OCI-LY7 (cell line): ENCODE measurements at regions not wholly inside any gene's neighbourhood (a gene's known extent, or its start where the extent isn't known, plus 50 kb on each side); places are given as distances from the start of the nearest gene placed in this dataset.

ENCODE experiments used
- BruUV-seq: library from RNA; stranded (reverse); fragments of 400-500 nt; replicated peaks from 2 replicates; lab custom pipeline; 2021; lab: Mats Ljungman, UMichigan
- CTCF ChIA-PET: fragments of 300-600 bp; sonication (Branson Sonifier 250); formaldehyde crosslinking; loops from one replicate; lab custom pipeline; 2022; ENCODE audit warnings: antibody characterized with exemption; ENCODE audit not compliant: unreplicated experiment; lab: Charles Lee
- POLR2A ChIA-PET: fragments of 300-600 bp; sonication (Branson Sonifier 250); formaldehyde crosslinking; loops from one replicate; lab custom pipeline; 2022; ENCODE audit warnings: antibody characterized with exemption; lab: Charles Lee
- DNase-seq: peaks from one replicate; pipeline ENCODE4 v3.0.0-alpha.2; 2015; ENCODE audit warnings: low spot score
- H2AFZ ChIP-seq: fragments of 200-600 bp; sonication (generic), shearing (Covaris generic); 2 replicates; pipeline ENCODE4 v1.6.1; 2014; ENCODE audit warnings: mild to moderate bottlenecking, antibody characterized with exemption, low read length, moderate library complexity
- H3K27ac ChIP-seq: fragments of 200-600 bp; sonication (generic); 2 replicates; pipeline ENCODE4 v1.5.1; 2014; ENCODE audit warnings: mixed run types, low read depth, mild to moderate bottlenecking, moderate library complexity, low read length, inconsistent platforms; ENCODE audit not compliant: poor library complexity, severe bottlenecking
- H3K36me3 ChIP-seq: fragments of 200-600 bp; sonication (generic); 2 replicates; pipeline ENCODE4 v1.6.1; 2014; ENCODE audit warnings: mild to moderate bottlenecking, antibody characterized with exemption, low read length, moderate library complexity, mixed read lengths; ENCODE audit not compliant: insufficient read depth
- H3K4me1 ChIP-seq: fragments of 200-600 bp; sonication (generic); 2 replicates; pipeline ENCODE4 v1.5.1; 2014; ENCODE audit warnings: mild to moderate bottlenecking, low read length; ENCODE audit not compliant: insufficient read depth, poor library complexity, severe bottlenecking
- H3K4me2 ChIP-seq: fragments of 200-600 bp; sonication (generic); 2 replicates; pipeline ENCODE4 v1.6.1; 2014; ENCODE audit warnings: mild to moderate bottlenecking, low read length
- H3K4me3 ChIP-seq: fragments of 200-600 bp; sonication (generic); 2 replicates; pipeline ENCODE4 v1.5.1; 2014; ENCODE audit warnings: mild to moderate bottlenecking, low read depth, low read length; ENCODE audit not compliant: poor library complexity, severe bottlenecking
- H3K79me2 ChIP-seq: fragments of 200-600 bp; sonication (generic); 2 replicates; pipeline ENCODE4 v1.6.1; 2016; ENCODE audit warnings: low read depth, mild to moderate bottlenecking, low read length, moderate library complexity, mixed read lengths; ENCODE audit not compliant: insufficient read depth
- H3K9me2 ChIP-seq: fragments of 200-600 bp; sonication (generic); 2 replicates; pipeline ENCODE4 v1.6.1; 2016; ENCODE audit warnings: mild to moderate bottlenecking, low read length, mixed read lengths; ENCODE audit not compliant: insufficient read depth
- H3K9me3 ChIP-seq: fragments of 200-600 bp; sonication (generic); 2 replicates; pipeline ENCODE4 v1.6.1; 2014; ENCODE audit warnings: mild to moderate bottlenecking, mixed run types, low read length, mixed read lengths
- H4K20me1 ChIP-seq: fragments of 200-600 bp; sonication (generic); 2 replicates; pipeline ENCODE4 v1.6.1; 2014; ENCODE audit warnings: mild to moderate bottlenecking, antibody characterized with exemption, low read length, moderate library complexity, mixed read lengths; ENCODE audit not compliant: insufficient read depth
- EZH2phosphoT487 ChIP-seq: fragments of 200-600 bp; sonication (generic); IDR thresholded peaks from 2 replicates; pipeline ENCODE4 v1.6.1; 2018; ENCODE audit warnings: low read depth, borderline replicate concordance, mild to moderate bottlenecking, mixed run types, antibody characterized with exemption, low read length, moderate library complexity, mixed read lengths
- intact Hi-C: fragments of 100-400 bp; cut with micrococcal nuclease; formaldehyde crosslinking; loops from one replicate; pipeline ENCODE4 v1.10.0; 2022; ENCODE audit not compliant: unreplicated experiment
- TF ChIP-seq, protein P1 (sequence below): fragments of 200-600 bp; sonication (generic); conservative IDR thresholded peaks from 2 replicates; pipeline ENCODE4 v1.5.1; 2014; ENCODE audit warnings: mild to moderate bottlenecking, antibody characterized with exemption, low read length, moderate library complexity, mixed read lengths

DNA sequence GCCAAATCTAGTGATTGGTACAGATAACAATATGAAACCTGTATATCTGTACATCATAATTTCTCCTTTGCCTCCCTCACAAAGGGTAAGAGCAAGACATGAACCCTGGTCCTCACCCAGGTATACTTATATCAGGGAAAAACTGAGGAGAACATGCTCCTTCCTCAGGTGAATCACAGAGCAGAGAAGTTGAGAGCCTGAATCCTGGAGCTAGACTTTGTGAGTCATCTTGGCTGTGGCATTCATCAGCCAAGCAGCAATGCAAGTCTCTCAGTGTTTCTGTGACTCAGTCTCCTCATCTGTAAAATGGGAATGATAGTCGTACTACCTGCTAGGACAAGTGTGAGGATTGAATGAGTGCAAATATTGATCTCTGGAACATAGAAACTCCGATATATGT is 165.7 kb upstream of the ADAMTS9 start:
- TF ChIP-seq, protein P1, sequence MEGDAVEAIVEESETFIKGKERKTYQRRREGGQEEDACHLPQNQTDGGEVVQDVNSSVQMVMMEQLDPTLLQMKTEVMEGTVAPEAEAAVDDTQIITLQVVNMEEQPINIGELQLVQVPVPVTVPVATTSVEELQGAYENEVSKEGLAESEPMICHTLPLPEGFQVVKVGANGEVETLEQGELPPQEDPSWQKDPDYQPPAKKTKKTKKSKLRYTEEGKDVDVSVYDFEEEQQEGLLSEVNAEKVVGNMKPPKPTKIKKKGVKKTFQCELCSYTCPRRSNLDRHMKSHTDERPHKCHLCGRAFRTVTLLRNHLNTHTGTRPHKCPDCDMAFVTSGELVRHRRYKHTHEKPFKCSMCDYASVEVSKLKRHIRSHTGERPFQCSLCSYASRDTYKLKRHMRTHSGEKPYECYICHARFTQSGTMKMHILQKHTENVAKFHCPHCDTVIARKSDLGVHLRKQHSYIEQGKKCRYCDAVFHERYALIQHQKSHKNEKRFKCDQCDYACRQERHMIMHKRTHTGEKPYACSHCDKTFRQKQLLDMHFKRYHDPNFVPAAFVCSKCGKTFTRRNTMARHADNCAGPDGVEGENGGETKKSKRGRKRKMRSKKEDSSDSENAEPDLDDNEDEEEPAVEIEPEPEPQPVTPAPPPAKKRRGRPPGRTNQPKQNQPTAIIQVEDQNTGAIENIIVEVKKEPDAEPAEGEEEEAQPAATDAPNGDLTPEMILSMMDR = no peak
- TF ChIP-seq EZH2phosphoT487 = no peak
- no peak overlapping the region for H3K4me2 ChIP-seq
- CTCF ChIA-PET = no interaction called here
- intact Hi-C loops = no loop called here
- POLR2A ChIA-PET = no interaction called here
- BruUV-seq = no TSS peak
- no peak overlapping the region for H2AFZ ChIP-seq
- no peak overlapping the region for H3K4me3 ChIP-seq
- no peaks in the 10 kb centered on the region for H3K9me2 ChIP-seq
- H3K27ac ChIP-seq = no peak overlapping the region
- H3K79me2 ChIP-seq = no peaks in the 10 kb centered on the region
- no peaks in the 10 kb centered on the region for H3K36me3 ChIP-seq
- no peaks in the 10 kb centered on the region for H4K20me1 ChIP-seq
- no peak for DNase-seq
- no peaks in the 10 kb centered on the region for H3K4me1 ChIP-seq
- no peaks in the 10 kb centered on the region for H3K9me3 ChIP-seq

DNA sequence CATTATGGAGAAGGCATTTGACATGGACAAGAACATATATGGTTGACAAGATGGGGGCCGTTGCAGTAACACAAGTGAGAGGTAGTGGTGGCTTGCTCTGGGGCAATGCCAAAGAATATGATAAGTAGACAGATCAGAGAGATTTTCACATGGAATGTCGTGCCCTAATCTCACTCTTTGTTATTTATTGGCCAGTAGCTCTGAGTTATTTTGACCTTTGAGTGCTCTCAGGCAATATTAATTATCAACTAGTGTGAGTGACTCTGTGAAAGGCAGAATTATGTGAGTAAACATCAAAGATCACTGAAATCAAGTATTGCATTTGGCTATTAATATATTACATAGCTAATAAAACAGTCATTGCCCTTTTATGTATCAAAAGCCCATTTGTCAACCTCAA is 164.9 kb upstream of the ADAMTS9 start:
- DNase-seq = no peak
- Histone ChIP-seq H3K4me1 (no peaks in the 10 kb centered on the region), H3K9me2 (no peaks in the 10 kb centered on the region), H3K79me2 (no peaks in the 10 kb centered on the region), H3K9me3 (no peaks in the 10 kb centered on the region), H3K4me3 (no peak overlapping the region), H3K27ac (no peak overlapping the region), H3K4me2 (no peak overlapping the region), H2AFZ (no peak overlapping the region), H4K20me1 (no peaks in the 10 kb centered on the region), H3K36me3 (no peaks in the 10 kb centered on the region)
- POLR2A ChIA-PET = no interaction called here
- intact Hi-C loops = no loop called here
- CTCF ChIA-PET = no interaction called here
- TF ChIP-seq, protein P1 = no peak
- no peak for TF ChIP-seq EZH2phosphoT487
- no TSS peak for BruUV-seq

DNA sequence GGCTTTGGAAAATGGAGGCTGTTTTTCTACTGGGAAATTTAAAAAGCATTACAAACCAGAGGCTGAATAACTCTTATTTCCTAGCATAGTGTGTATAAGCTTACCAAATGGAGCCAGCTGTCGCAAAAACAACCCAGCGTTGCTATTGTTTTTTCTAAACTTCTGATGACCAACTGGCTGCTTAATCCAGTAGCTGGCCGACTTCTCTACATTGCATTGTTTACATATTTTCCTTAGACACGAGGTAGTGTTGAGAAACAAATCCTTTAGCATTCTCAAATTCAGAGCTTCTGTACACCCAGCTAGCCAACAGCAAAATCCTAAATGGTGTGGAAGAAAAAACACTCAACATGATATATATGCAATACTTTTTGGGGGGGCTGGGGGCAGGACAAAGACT is 161.0 kb upstream of the ADAMTS9 start:
- BruUV-seq = no TSS peak
- ChIA-PET CTCF (no interaction called here), POLR2A (interaction anchor here (0.7 kb wide), 1 partner anchor 462 kb away, joined by 3 read pairs; no protein-coding TSS in a partner anchor)
- H3K4me1 ChIP-seq = no peaks in the 10 kb centered on the region
- intact Hi-C loops = no loop called here
- no peaks in the 10 kb centered on the region for H3K36me3 ChIP-seq
- TF ChIP-seq EZH2phosphoT487 = no peak
- TF ChIP-seq, protein P1 = no peak
- H3K27ac ChIP-seq = no peak overlapping the region
- no peaks in the 10 kb centered on the region for H3K79me2 ChIP-seq
- H3K4me3 ChIP-seq = no peak overlapping the region
- no peaks in the 10 kb centered on the region for H3K9me2 ChIP-seq
- H4K20me1 ChIP-seq = no peaks in the 10 kb centered on the region
- H3K4me2 ChIP-seq = no peak overlapping the region
- no peak overlapping the region for H2AFZ ChIP-seq
- DNase-seq = no peak
- no peaks in the 10 kb centered on the region for H3K9me3 ChIP-seq
